CD8-positive, alpha-beta memory T cell (primary cell): ENCODE measurements at regions not wholly inside any gene's neighbourhood (a gene's known extent, or its start where the extent isn't known, plus 50 kb on each side); places are given as distances from the start of the nearest gene placed in this dataset.

ENCODE experiments used
- CTCF ChIA-PET: fragments of 350-600 bp; sonication (Branson Sonifier 250); formaldehyde crosslinking; loops from one replicate; lab custom pipeline; 2021; ENCODE audit warnings: antibody characterized with exemption; lab: Charles Lee
- POLR2A ChIA-PET: fragments of 350-600 bp; sonication (Branson Sonifier 250); formaldehyde crosslinking; loops from one replicate; lab custom pipeline; 2021; ENCODE audit warnings: antibody characterized with exemption; lab: Charles Lee
- DNase-seq, 5 donors: peaks; one replicate each; pipeline versions ENCODE4 v3.0.0 to v3.0.0-alpha.2; 2020 to 2022; ENCODE audit warnings: mixed read lengths in 1 of 5
- H3K27ac ChIP-seq: one replicate; pipeline ENCODE4 v1.7.0; 2013; ENCODE audit warnings: low read depth, mild to moderate bottlenecking, low read length, moderate library complexity
- H3K27me3 ChIP-seq: 2 replicates; pipeline ENCODE4 v1.7.0; 2013; ENCODE audit warnings: low read length, mild to moderate bottlenecking; ENCODE audit not compliant: insufficient read depth, poor library complexity, severe bottlenecking
- H3K36me3 ChIP-seq: 2 replicates; pipeline ENCODE4 v1.7.0; 2013; ENCODE audit warnings: mild to moderate bottlenecking, low read length, moderate library complexity; ENCODE audit not compliant: insufficient read depth
- H3K4me1 ChIP-seq: 2 replicates; pipeline ENCODE4 v1.7.0; 2013; ENCODE audit warnings: mild to moderate bottlenecking, low read length, moderate library complexity; ENCODE audit not compliant: insufficient read depth
- H3K4me3 ChIP-seq: 2 replicates; pipeline ENCODE4 v1.7.0; 2013; ENCODE audit warnings: mild to moderate bottlenecking, low read length
- H3K9me3 ChIP-seq: 2 replicates; pipeline ENCODE4 v1.7.0; 2013; ENCODE audit warnings: mild to moderate bottlenecking, low read length
- H3K27ac Mint-ChIP-seq, 8 donors: one replicate each; pipeline ENCODE4 v1.8.0; 2020 to 2021; ENCODE audit warnings: mixed read lengths in 8 of 8, mild to moderate bottlenecking in 6 of 8, inconsistent platforms in 3 of 8, moderate library complexity in 3 of 8
- H3K27me3 Mint-ChIP-seq, 2 donors: one replicate each; pipeline ENCODE4 v1.8.0; 2020 to 2021; ENCODE audit warnings: mixed read lengths in 2 of 2, mild to moderate bottlenecking in 1 of 2, moderate library complexity in 1 of 2
- H3K36me3 Mint-ChIP-seq, 3 donors: one replicate each; pipeline ENCODE4 v1.8.0; 2020 to 2021; ENCODE audit warnings: mixed read lengths in 3 of 3, inconsistent platforms in 1 of 3, mild to moderate bottlenecking in 1 of 3
- H3K4me1 Mint-ChIP-seq, 3 donors: one replicate each; pipeline ENCODE4 v1.8.0; 2020 to 2021; ENCODE audit warnings: mixed read lengths in 3 of 3, inconsistent platforms in 1 of 3, mild to moderate bottlenecking in 1 of 3
- H3K4me3 Mint-ChIP-seq, 7 donors: one replicate each; pipeline ENCODE4 v1.8.0; 2020 to 2021; ENCODE audit warnings: mixed read lengths in 7 of 7, mild to moderate bottlenecking in 6 of 7, moderate library complexity in 4 of 7, inconsistent platforms in 2 of 7
- H3K9me3 Mint-ChIP-seq, 5 donors: one replicate each; pipeline ENCODE4 v1.8.0; 2020 to 2022; ENCODE audit warnings: mixed read lengths in 5 of 5, mild to moderate bottlenecking in 3 of 5, moderate library complexity in 2 of 5, inconsistent platforms in 1 of 5

DNA sequence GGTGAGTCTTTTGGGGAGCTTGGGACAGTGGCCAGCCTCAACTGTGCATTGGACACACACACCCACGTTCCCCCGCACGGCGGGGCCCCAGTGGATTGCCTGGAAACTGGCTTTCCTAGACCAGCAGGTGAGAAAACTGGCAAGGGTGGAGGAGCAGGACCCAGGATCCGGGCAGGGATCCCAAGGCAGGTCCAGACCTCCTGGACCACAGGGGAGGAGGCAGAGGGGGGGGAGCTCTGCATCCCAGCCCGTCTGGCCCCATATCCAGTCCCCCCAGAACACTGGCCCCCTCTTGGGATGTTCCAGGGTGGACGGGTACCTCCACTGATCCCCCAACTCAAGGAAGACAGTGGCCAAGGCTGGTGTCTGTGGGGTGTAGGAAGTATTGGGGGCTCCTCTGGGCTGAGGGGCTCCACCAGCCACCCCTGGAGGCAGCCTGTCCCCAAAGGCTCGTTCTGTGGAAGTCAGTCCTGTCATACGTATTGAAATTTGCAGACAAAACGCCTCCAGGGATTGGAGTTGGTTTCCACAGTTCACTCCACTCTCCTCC lies 89.3 kb upstream of the LINC01488 start:
- ChIA-PET CTCF (no interaction called here), POLR2A (no interaction called here)
- no peaks in the 10 kb centered on the region for H3K4me1 Mint-ChIP-seq
- H3K9me3 ChIP-seq: peaks cover 4% of the 10 kb centered on the region
- no peak overlapping the region for H3K27ac Mint-ChIP-seq
- peaks cover 0 to 3% of the 10 kb centered on the region in 2 donors for H3K27me3 Mint-ChIP-seq
- DNase-seq: peak in 1 of 5 donors; percentile 27
- no peaks in the 10 kb centered on the region for H3K4me1 ChIP-seq
- no peaks in the 10 kb centered on the region for H3K27me3 ChIP-seq
- H3K27ac ChIP-seq: no peak overlapping the region
- no peak overlapping the region for H3K4me3 ChIP-seq
- H3K36me3 Mint-ChIP-seq: peaks cover 0 to 16% (median 0%) of the 10 kb centered on the region in 3 donors
- no peaks in the 10 kb centered on the region for H3K36me3 ChIP-seq
- H3K9me3 Mint-ChIP-seq: peaks cover 12 to 21% (median 17%) of the 10 kb centered on the region in 5 donors
- no peak overlapping the region for H3K4me3 Mint-ChIP-seq

DNA sequence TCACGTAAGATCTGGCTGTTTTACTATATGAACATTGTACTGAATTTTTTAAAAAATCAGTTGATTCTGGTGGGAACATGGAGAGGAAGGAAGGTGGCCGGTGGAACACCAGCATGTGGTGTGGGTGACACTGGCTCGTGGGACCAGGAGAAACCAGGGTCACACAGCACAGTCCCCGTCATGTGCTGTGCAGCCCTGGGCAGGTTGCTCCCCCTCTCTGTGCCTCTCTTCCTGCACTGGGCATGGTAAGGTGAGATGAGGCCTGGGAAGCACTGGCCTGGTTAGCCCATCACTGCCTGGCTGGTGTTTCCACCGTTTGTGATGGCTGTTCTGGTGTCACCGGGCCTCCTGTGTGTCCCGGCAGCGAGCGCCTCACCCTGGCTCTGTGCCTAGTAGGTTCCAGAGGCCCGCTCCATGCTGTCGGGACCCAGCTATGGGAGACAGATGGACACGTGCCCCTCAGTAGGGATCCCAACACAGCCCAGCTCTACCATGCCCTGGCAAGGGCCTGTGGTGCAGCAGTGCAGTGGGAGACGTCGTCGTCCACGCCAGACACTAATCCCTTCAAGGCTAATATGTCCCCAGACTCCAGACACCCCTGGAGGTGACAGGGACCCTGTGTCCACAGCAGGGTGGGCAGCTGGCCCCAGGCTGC lies 88.2 kb upstream of the LINC01488 start:
- Histone ChIP-seq H3K9me3 (peaks cover 4% of the 10 kb centered on the region), H3K4me3 (no peak overlapping the region), H3K4me1 (no peaks in the 10 kb centered on the region), H3K36me3 (no peaks in the 10 kb centered on the region), H3K27me3 (no peaks in the 10 kb centered on the region), H3K27ac (no peak overlapping the region)
- no peak overlapping the region for H3K27ac Mint-ChIP-seq
- peaks cover 0 to 3% of the 10 kb centered on the region in 2 donors for H3K27me3 Mint-ChIP-seq
- peaks cover 7 to 13% (median 10%) of the 10 kb centered on the region in 5 donors for H3K9me3 Mint-ChIP-seq
- DNase-seq: peak in 1 of 5 donors; percentile 34
- no peaks in the 10 kb centered on the region for H3K4me1 Mint-ChIP-seq
- H3K4me3 Mint-ChIP-seq: no peak overlapping the region
- POLR2A ChIA-PET: interaction anchor here (0.6 kb wide), 1 partner anchor 35 kb away, joined by 3 read pairs; no protein-coding TSS in a partner anchor
- H3K36me3 Mint-ChIP-seq: peaks cover 0 to 7% (median 0%) of the 10 kb centered on the region in 3 donors
- CTCF ChIA-PET: no interaction called here

DNA sequence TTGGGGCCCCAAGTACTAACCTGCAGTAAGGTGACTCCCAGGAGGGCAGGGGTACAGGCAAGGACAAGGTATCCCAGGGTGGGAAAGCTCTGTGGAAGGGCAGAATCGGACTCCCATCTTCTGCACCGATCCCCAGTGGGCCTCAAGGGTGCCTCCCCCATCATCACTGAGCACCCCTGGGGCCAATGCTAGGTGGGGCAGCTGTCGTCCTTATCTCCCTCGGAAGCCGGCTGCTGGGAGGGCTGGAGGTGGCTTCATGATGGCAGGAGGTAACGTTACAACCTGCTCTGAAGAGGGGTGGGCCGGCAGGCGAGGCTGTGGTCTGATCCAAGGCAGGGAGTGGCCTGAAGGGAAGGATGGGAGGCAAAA lies 87.6 kb upstream of the LINC01488 start:
- Mint-ChIP-seq H3K4me3 (no peak overlapping the region), H3K27ac (no peak overlapping the region), H3K9me3 (peaks cover 2 to 7% (median 5%) of the 10 kb centered on the region in 5 donors), H3K36me3 (peaks cover 0 to 3% (median 0%) of the 10 kb centered on the region in 3 donors), H3K27me3 (peaks cover 0 to 3% of the 10 kb centered on the region in 2 donors), H3K4me1 (no peaks in the 10 kb centered on the region)
- H3K27ac ChIP-seq: no peak overlapping the region
- ChIA-PET POLR2A (interaction anchor here (0.6 kb wide), 1 partner anchor 36 kb away, joined by 3 read pairs; no protein-coding TSS in a partner anchor), CTCF (no interaction called here)
- no peaks in the 10 kb centered on the region for H3K9me3 ChIP-seq
- DNase-seq: no peak
- no peaks in the 10 kb centered on the region for H3K36me3 ChIP-seq
- no peaks in the 10 kb centered on the region for H3K27me3 ChIP-seq
- no peaks in the 10 kb centered on the region for H3K4me1 ChIP-seq
- H3K4me3 ChIP-seq: no peak overlapping the region

DNA sequence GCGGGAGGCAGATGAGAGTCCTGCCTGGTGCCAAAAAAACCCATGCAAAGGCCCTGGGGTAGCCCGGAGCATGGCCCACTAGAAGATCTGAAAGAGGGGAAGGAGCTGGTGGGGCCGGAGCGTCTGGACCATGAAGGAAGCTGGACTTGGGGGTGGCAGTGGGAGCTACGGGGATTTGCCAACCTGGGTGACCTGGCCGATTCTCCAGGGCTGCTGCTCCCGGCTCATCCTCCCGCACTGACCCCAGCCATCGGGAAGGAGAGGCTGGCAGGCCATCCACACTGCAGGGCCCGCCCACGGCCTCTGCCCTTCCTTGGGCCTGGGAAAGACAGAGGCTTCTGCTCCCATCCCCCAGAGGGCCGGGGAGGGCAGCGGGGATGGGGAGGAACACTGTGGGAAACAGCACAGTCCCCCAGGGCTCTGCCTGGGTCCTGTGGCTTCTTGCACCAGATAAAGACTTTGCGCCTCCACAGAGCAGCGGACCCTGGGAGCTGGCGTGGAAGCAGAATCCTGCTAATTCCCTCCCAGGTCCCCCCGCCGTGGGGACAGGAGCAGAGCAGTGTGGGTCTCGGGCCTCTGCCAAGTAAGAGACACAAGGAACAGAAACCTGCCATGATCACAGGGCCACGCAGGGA lies 87.1 kb upstream of the LINC01488 start:
- H3K36me3 ChIP-seq: no peaks in the 10 kb centered on the region
- peaks cover 0 to 3% (median 2%) of the 10 kb centered on the region in 5 donors for H3K9me3 Mint-ChIP-seq
- no peaks in the 10 kb centered on the region for H3K36me3 Mint-ChIP-seq
- CTCF ChIA-PET: no interaction called here
- H3K4me1 Mint-ChIP-seq: no peaks in the 10 kb centered on the region
- no peaks in the 10 kb centered on the region for H3K27me3 ChIP-seq
- POLR2A ChIA-PET: no interaction called here
- H3K9me3 ChIP-seq: no peaks in the 10 kb centered on the region
- no peak overlapping the region for H3K27ac ChIP-seq
- peak in 1 of 5 donors; percentile 29 for DNase-seq
- H3K27ac Mint-ChIP-seq: no peak overlapping the region
- no peak overlapping the region for H3K4me3 Mint-ChIP-seq
- no peaks in the 10 kb centered on the region for H3K4me1 ChIP-seq
- H3K27me3 Mint-ChIP-seq: peaks cover 0 to 3% of the 10 kb centered on the region in 2 donors
- no peak overlapping the region for H3K4me3 ChIP-seq

DNA sequence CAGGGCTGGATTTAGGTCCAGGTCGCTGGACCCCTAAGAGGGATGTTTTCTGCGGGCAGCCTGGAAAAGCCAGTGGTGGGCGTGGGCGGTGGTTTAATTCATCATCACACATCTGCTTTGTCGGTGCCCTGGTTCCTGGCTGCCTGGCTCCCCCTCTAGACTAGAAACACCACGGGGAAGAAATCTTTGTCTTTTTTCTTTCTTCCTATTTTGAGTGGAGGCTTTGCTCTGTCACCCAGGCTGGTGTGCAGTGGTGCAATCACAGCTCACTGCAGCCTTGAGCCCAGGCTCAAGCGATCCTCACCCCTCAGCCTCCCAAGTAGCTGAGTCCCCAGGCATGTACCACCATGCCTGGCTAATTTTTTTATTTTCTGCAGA lies 86.6 kb upstream of the LINC01488 start:
- no peaks in the 10 kb centered on the region for H3K27me3 ChIP-seq
- H3K9me3 ChIP-seq: no peaks in the 10 kb centered on the region
- Mint-ChIP-seq H3K4me1 (no peaks in the 10 kb centered on the region), H3K27me3 (peaks cover 0 to 1% of the 10 kb centered on the region in 2 donors), H3K9me3 (peaks cover 0 to 2% (median 0%) of the 10 kb centered on the region in 5 donors), H3K36me3 (no peaks in the 10 kb centered on the region), H3K4me3 (no peak overlapping the region), H3K27ac (no peak overlapping the region)
- ChIA-PET CTCF (no interaction called here), POLR2A (no interaction called here)
- no peak for DNase-seq
- no peaks in the 10 kb centered on the region for H3K4me1 ChIP-seq
- no peaks in the 10 kb centered on the region for H3K36me3 ChIP-seq
- H3K4me3 ChIP-seq: no peak overlapping the region
- H3K27ac ChIP-seq: no peak overlapping the region

DNA sequence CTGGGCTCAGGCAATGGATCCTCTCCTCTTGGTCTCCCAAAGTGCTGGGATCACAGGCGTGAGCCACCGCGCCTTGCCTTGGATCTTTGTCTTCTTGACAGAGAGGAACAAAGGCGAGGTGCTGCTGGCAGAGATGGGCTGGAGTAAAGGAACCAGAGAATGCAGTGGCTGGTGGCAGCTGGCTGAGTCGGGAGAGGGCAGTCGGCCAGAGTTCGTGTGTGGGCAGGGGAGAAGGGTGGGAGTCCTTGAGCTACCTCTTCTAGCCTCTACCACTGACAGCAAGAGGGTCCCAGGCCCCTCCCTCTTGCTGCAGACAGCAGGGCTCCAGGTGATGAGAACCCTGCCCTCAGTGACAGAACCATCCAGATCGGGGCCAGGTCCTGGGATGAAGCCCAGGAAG lies 86.2 kb upstream of the LINC01488 start:
- Histone ChIP-seq H3K4me1 (no peaks in the 10 kb centered on the region), H3K27me3 (no peaks in the 10 kb centered on the region), H3K4me3 (no peak overlapping the region), H3K9me3 (no peaks in the 10 kb centered on the region), H3K27ac (no peak overlapping the region), H3K36me3 (no peaks in the 10 kb centered on the region)
- H3K9me3 Mint-ChIP-seq: peaks cover 0 to 2% (median 0%) of the 10 kb centered on the region in 5 donors
- DNase-seq: peak in 1 of 5 donors; percentile 14
- H3K4me1 Mint-ChIP-seq: no peaks in the 10 kb centered on the region
- ChIA-PET CTCF (no interaction called here), POLR2A (no interaction called here)
- H3K27ac Mint-ChIP-seq: peak overlapping the region in 1 of 8 donors; percentile 29
- H3K4me3 Mint-ChIP-seq: no peak overlapping the region
- H3K36me3 Mint-ChIP-seq: no peaks in the 10 kb centered on the region
- peaks cover 0 to 1% of the 10 kb centered on the region in 2 donors for H3K27me3 Mint-ChIP-seq

DNA sequence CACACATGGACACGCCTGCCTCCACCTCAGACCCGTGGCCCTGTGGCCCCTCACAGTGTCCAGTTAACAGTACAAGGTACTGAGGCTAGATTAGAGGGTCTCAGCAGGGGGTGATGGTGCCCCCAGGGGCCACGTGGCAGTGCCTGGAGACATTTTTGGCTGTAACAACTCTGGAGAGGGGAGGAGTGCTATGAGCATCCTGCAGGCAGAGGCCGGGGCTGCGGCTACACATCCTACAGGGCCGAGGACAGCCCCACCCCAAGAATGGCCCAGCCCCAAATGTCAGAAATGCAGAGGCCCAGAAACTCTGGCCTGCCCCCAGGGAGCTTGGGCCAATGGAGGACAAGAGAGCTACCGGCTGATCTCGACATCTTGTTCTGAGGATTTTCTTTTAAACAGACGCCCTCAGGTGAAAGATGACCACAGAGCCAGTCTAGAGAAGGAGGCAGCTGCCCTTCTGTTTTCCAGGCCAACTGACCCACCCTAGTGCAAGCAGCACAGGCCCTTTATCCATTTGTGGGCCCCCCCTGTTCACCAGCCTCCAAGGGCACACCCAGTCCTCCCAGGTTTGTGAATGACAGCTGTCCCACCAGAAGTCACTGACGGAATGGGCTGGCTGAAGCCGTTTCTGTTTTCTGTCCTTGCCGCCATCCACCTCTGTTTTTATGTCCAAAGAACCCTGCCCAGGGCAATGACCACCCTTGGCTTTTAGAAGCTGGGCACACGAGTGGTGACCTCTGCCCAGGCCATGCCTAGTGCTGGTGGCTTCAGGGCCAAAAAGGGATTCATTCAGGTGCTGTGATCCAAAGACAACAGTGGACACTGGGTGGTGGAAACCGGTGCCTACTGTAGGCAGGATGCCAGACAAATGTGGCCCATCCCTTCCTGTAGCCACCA lies 85.2 kb upstream of the LINC01488 start:
- Mint-ChIP-seq H3K36me3 (no peaks in the 10 kb centered on the region), H3K27me3 (peaks cover 0 to 1% of the 10 kb centered on the region in 2 donors), H3K9me3 (peaks cover 0 to 2% (median 0%) of the 10 kb centered on the region in 5 donors), H3K4me3 (no peak overlapping the region), H3K4me1 (peaks cover 0 to 2% (median under 1%) of the 10 kb centered on the region in 3 donors), H3K27ac (peak overlapping the region in 1 of 8 donors; percentile 29)
- H3K27ac ChIP-seq: no peak overlapping the region
- DNase-seq: peak in 1 of 5 donors; percentile 26
- no peaks in the 10 kb centered on the region for H3K27me3 ChIP-seq
- CTCF ChIA-PET: no interaction called here
- POLR2A ChIA-PET: no interaction called here
- H3K36me3 ChIP-seq: no peaks in the 10 kb centered on the region
- H3K4me1 ChIP-seq: no peaks in the 10 kb centered on the region
- no peak overlapping the region for H3K4me3 ChIP-seq
- H3K9me3 ChIP-seq: no peaks in the 10 kb centered on the region
